ENCODE measurements at regions not wholly inside any gene's neighbourhood (a gene's known extent, or its start where the extent isn't known, plus 50 kb on each side); places are given as distances from the start of the nearest gene placed in this dataset.
"Not testable (repeated sequence)": the region's sequence is repeated elsewhere in the genome, so short reads cannot be mapped to it uniquely, and the experiment has no call there.

DNA sequence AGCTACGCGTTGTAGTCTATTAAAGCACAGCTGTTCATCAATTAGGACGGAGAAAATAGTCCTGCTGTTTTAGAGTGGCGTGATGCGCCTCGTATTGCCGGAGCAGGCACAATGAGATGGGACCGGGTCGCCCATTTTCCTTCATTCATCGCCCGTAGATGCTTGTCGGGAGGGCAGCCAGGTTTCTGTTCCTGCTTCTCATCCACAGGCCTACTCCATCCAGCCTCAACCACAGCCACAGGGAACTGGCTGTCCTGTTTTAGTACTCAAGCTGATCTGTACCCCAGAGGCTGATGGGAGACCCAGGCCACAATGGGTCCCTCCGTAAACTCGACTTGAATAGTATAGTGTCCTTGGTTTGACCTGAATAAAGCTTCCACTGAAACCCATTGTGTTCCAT is 264.0 kb downstream of the VRK1 start:
- Histone ChIP-seq H3K4me3 (no peak overlapping the region), H3K36me3 (no peaks in the 10 kb centered on the region), H3K9ac (ENCODE audit: low read depth in 2 of 2, low read length in 2 of 2) (no peak overlapping the region), H3K4me1 (no peaks in the 10 kb centered on the region), H3K27me3 (no peaks in the 10 kb centered on the region), H3K27ac (no peak overlapping the region), H3K9me3 (no peaks in the 10 kb centered on the region)
- intact Hi-C loops (cut with DNase I): no loop called here
- TF ChIP-seq, protein P1, sequence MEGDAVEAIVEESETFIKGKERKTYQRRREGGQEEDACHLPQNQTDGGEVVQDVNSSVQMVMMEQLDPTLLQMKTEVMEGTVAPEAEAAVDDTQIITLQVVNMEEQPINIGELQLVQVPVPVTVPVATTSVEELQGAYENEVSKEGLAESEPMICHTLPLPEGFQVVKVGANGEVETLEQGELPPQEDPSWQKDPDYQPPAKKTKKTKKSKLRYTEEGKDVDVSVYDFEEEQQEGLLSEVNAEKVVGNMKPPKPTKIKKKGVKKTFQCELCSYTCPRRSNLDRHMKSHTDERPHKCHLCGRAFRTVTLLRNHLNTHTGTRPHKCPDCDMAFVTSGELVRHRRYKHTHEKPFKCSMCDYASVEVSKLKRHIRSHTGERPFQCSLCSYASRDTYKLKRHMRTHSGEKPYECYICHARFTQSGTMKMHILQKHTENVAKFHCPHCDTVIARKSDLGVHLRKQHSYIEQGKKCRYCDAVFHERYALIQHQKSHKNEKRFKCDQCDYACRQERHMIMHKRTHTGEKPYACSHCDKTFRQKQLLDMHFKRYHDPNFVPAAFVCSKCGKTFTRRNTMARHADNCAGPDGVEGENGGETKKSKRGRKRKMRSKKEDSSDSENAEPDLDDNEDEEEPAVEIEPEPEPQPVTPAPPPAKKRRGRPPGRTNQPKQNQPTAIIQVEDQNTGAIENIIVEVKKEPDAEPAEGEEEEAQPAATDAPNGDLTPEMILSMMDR (IDR thresholded peaks at IDR 0.05): no peak
- DNase-seq: no peak

DNA sequence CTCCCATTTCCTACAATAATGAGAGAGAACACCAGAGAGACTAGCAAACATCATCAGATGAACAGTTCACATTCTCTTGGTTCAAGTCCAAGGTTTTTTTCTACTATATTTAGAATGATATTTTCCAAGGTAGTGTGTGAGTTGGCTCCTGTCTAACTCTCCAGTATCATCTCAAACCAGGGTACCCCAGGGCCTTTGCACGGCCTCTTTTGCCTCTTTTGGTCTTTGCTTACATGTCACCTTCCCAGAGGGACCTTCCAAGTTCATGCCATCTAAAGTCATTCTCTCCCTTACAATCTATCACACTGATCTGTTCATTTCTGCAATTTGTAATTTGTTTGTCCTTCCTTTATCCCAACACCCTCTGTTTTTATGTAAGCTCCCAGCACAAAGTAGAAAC is 264.5 kb downstream of the VRK1 start:
- no peak overlapping the region for H3K27ac ChIP-seq
- no peak overlapping the region for H3K9ac ChIP-seq (ENCODE audit: low read depth in 2 of 2, low read length in 2 of 2)
- TF ChIP-seq, protein P1 (IDR thresholded peaks at IDR 0.05): no peak
- no peaks in the 10 kb centered on the region for H3K27me3 ChIP-seq
- DNase-seq: no peak
- intact Hi-C loops (cut with DNase I): no loop called here
- no peaks in the 10 kb centered on the region for H3K36me3 ChIP-seq
- no peak overlapping the region for H3K4me3 ChIP-seq
- H3K4me1 ChIP-seq: no peaks in the 10 kb centered on the region
- no peaks in the 10 kb centered on the region for H3K9me3 ChIP-seq

DNA sequence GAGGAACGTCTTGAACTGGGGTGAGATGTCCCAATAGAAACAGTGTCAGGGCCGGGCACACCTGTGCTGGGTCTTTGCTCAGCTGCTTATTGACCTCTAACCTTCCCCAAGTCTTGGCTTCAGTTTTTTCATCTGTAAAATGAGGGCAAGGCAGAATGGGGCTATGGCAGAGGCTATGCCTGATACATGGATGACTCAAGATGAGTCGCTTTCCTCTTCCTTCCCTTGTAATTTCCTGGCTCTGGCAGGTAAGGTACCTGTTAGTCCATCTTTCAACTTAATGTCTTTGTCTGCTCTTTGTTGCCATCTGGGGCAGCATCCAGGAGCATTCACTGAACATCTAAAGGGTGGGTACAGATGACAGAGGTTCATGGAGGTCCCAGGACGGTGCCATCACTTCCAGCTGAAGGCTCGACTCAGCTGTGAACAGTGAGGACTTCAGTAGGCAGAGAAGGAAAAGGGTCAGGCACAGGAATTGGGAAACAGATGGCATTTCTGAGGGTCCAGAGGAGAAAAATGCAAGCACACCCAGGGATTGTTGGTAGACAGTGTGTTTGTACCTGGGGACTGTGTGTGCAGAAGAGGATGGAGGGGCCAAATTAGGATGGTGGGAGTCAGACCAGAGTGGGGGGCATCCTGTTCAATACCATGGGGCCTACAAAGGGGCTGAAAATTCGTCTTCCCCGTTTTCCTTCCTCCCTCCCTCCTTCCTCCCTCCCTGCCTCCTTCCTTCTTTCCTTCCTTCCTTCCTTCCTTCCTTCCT is 268.3 kb downstream of the VRK1 start:
- TF ChIP-seq, protein P1 (IDR thresholded peaks at IDR 0.05): no peak
- Histone ChIP-seq H3K27ac (no peak overlapping the region), H3K27me3 (no peaks in the 10 kb centered on the region), H3K4me3 (no peak overlapping the region), H3K36me3 (no peaks in the 10 kb centered on the region), H3K9me3 (no peaks in the 10 kb centered on the region), H3K9ac (ENCODE audit: low read depth in 2 of 2, low read length in 2 of 2) (no peak overlapping the region), H3K4me1 (no peaks in the 10 kb centered on the region)
- intact Hi-C loops (cut with DNase I): no loop called here
- DNase-seq: no peak

DNA sequence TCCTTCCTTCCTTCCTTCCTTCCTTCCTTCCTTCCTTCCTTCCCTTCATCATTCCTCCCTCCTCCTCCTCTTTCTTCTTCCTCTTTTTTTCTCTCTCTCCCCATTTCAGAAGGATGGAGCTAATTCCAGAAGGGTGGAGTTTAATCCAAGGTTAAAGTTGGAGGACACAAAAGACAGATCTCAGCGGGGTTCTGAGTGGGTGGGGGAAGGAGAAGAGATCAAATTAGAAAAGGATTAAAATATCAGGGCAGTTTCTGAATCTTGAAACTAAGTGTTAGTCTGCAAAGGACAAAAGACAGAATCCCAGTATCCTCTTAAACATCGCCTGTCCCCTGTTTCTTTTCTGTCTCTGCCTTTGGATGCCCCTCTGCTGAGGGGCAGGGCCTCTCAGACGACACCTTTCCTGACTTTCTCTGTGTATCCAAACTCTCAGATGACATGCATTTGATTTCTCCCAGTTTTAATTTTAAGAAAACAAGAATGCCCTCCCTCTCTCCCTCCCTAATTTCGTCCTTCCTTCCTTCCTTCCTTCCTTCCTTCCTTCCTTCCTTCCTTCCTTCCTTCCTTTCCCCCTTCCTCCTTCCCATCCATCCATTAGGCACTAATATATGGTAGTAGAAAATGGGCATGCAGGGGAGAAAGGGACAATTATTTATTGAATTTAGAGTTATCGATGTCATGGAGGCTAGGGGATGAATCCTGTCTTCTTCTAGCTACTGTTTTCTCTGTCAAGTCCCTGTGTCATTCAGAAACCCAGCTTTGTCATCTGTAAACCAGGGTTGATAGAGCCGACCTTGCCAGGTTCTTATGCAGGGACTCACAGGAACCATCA is 269.1 kb downstream of the VRK1 start:
- no peaks in the 10 kb centered on the region for H3K9me3 ChIP-seq
- H3K36me3 ChIP-seq: no peaks in the 10 kb centered on the region
- DNase-seq: no peak
- TF ChIP-seq, protein P1 (IDR thresholded peaks at IDR 0.05): no peak
- H3K4me3 ChIP-seq: no peak overlapping the region
- no peaks in the 10 kb centered on the region for H3K4me1 ChIP-seq
- no peak overlapping the region for H3K9ac ChIP-seq (ENCODE audit: low read depth in 2 of 2, low read length in 2 of 2)
- H3K27me3 ChIP-seq: no peaks in the 10 kb centered on the region
- intact Hi-C loops (cut with DNase I): no loop called here
- no peak overlapping the region for H3K27ac ChIP-seq

DNA sequence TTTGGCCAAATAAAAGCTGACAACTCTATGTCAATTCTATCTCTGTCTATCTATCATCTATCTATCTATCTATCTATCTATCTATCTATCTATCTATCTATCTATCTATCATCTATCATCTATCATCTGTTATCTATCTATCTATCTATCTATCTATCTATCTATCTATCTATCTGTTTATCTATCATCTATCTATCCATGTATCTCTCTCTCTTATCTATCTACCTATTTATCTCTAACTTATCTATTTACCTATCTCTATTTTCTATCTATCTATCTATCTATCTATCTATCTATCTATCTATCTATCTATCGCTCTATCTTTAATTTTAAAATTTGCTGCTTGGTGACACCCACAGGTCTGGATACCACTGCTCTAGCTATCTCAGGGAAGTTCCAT is 271.1 kb downstream of the VRK1 start:
- H3K27ac ChIP-seq; H3K36me3 ChIP-seq; H3K27me3 ChIP-seq; H3K9me3 ChIP-seq; H3K4me1 ChIP-seq; intact Hi-C loops (cut with DNase I); H3K4me3 ChIP-seq; DNase-seq; H3K9ac ChIP-seq (ENCODE audit: low read depth in 2 of 2, low read length in 2 of 2): not testable (repeated sequence)

DNA sequence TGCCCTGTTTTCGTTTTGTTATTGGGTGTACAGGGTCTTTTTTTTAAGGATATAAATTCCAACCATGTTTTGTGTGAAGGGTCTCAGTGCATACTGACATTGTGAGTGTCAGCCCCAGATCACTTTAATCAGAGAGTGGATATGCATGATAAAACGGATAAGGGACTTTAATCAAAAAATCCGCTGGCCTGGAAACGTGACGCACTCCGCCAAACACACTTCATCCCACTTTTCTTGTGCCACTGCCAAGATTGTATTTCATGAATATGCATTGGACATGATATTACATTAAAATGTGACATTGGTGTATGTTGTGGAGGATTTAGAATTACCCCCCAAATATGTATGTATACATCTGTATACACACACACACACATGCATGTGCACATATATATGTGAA is 273.1 kb downstream of the VRK1 start:
- no peaks in the 10 kb centered on the region for H3K36me3 ChIP-seq

More for the DNA sequence above, 273.1 kb downstream of the VRK1 start:
- TF ChIP-seq, protein P1 (IDR thresholded peaks at IDR 0.05): no peak
- Histone ChIP-seq H3K4me3 (no peak overlapping the region), H3K4me1 (no peaks in the 10 kb centered on the region), H3K9me3 (no peaks in the 10 kb centered on the region), H3K27ac (no peak overlapping the region), H3K9ac (ENCODE audit: low read depth in 2 of 2, low read length in 2 of 2) (no peak overlapping the region), H3K27me3 (no peaks in the 10 kb centered on the region)
- intact Hi-C loops (cut with DNase I): no loop called here
- no peak for DNase-seq

All from colonic mucosa (tissue), 4 donors.